GM13977 (cell line): ENCODE measurements at regions not wholly inside any gene's neighbourhood (a gene's known extent, or its start where the extent isn't known, plus 50 kb on each side); places are given as distances from the start of the nearest gene placed in this dataset.

ENCODE experiments used
- DNase-seq: peaks from one replicate; pipeline ENCODE4 v3.0.0; 2012; ENCODE audit warnings: low spot score
- in situ Hi-C: fragments of 300-500 bp; cut with MboI; formaldehyde crosslinking; loops from one replicate; pipeline ENCODE4 v1.12.0; 2022; ENCODE audit warnings: low sequenced_read_pairs, low pct_unique_long_range_greater_than_20kb, mixed read lengths, inconsistent platforms; ENCODE audit not compliant: unreplicated experiment
- TF ChIP-seq, protein P1 (sequence below): IDR thresholded peaks from 2 replicates; pipeline ENCODE4 v1.5.1; 2012; ENCODE audit warnings: mild to moderate bottlenecking, control low read depth; ENCODE audit not compliant: insufficient read depth; ENCODE audit errors: extremely low read depth, missing control alignments

DNA sequence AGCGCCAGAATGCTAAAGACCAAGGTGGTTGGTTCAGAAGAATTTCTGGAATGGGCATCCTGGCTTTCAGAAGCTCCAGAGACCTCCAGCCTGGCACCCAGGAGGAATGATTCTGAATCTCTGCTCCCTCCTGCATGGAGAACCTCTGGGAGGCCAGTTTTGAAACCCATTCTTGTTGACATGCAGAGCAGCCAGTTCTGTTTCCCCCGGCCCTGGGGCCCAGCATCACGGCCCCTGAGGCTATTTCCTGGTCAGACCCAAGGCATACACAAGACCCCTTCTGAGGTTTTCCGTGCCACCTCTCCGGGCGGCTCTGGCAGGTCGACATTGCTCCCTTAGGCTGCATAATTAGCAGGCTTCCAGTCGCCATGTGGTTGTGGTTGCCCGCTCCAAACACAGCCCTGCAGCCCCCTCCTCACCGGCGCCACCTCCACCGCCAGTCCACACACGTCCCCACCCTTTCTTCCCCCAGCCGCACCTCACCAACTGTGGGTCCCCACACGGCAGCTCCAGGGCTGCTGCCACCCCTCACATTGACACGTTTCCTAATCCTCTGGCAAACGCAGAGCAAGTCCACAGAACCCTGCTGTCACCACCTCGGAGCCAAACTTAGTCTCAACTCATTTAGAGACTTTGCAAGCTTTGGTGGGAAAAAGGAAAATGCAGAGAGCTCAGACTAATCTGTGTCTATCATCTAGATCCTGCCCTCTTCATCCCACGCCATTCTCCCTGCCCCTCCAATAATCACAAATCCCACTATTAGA, 367.1 kb downstream of the SOX9 start:
- in situ Hi-C loops: no loop called here
- TF ChIP-seq, protein P1, sequence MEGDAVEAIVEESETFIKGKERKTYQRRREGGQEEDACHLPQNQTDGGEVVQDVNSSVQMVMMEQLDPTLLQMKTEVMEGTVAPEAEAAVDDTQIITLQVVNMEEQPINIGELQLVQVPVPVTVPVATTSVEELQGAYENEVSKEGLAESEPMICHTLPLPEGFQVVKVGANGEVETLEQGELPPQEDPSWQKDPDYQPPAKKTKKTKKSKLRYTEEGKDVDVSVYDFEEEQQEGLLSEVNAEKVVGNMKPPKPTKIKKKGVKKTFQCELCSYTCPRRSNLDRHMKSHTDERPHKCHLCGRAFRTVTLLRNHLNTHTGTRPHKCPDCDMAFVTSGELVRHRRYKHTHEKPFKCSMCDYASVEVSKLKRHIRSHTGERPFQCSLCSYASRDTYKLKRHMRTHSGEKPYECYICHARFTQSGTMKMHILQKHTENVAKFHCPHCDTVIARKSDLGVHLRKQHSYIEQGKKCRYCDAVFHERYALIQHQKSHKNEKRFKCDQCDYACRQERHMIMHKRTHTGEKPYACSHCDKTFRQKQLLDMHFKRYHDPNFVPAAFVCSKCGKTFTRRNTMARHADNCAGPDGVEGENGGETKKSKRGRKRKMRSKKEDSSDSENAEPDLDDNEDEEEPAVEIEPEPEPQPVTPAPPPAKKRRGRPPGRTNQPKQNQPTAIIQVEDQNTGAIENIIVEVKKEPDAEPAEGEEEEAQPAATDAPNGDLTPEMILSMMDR: no peak
- no peak for DNase-seq

DNA sequence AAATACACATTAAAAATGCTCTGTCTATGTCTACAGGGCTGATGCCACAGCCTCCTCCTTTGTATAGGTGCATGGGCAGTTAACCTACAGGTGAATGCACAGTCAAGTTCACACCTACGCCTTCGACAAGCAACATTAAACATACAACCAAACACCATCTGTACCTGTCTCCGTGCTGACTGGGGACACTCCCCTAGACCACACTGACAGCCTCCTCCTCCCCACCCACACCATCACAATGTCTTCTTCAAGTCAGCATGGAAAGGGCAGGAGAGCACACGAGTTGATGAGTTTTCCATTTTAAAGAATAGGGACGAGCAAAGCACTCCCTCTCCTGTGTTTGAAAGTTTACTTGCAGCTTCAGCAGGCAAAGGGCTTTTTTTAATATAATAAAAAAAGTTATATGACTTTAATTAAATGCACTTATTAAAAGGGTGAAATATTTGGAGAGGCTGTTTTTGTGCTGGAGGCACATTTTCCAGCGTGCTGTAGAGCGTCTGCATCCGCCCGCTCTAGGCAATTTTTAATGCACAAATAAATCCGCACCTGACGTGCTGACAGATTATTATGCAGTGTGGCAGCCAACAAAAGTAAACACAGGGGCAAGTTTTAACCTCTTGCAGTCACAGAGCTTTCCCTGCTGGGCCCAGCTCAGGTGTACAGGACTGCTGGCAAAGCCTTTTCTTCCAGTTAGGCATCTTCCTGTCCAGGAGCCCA, 367.9 kb downstream of the SOX9 start:
- TF ChIP-seq, protein P1: no peak
- in situ Hi-C loops: no loop called here
- no peak for DNase-seq

DNA sequence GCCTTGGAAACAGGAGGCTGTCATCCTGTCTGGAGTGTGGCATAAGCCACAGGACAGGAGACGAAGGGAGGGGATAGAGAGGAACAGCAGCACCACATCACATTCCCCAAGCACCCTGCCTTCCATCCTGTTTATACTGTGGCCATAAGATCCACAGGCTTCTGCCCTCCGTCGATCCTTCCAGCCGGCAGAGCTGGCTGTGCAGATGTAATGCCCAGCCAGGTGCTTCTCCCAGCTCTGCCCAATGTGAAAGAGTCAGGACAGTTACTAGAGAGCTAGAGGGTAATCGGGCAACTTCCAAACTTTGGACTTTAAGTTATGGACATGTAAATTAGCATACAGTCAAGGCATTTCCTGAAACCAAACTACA, 368.4 kb downstream of the SOX9 start:
- TF ChIP-seq, protein P1: no peak
- DNase-seq: no peak
- in situ Hi-C loops: no loop called here

DNA sequence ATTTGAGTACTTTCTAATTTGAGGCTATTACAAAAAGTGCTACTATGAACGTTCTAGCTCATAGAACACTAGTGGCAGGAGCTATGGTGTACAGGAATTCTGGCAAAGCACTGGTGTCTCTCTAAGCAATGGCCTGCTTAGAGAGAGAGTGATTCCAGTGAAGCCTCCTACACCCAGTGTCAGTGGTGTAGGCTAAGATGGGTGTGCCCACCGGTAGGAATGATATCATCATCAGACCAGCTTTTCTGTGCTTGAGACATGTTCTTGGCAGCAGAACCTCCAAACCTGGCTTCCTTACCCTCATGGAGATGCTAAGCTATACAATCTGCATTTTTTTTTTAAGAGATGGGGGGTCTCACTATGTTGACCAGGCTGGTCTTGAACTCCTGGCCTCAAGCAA, 370.3 kb downstream of the SOX9 start:
- DNase-seq: no peak
- in situ Hi-C loops: no loop called here
- TF ChIP-seq, protein P1: no peak

DNA sequence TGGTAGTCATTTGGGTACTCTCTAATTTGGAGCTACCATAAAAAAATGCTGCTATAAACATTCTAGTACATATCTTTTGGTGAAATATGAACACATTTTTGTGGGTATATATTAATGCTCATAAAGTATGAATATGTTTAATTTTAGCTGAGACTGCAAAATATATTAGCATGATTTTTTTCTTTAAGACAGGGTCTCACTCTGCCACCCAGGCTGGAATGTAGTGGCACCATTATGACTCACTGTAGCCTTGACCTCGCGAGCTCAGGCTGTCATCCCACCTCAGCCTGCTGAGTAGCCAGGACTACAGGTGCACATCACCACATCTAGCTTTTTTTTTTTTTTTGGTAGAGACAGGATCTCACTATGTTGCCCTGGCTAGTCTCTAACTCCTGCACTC, 371.7 kb downstream of the SOX9 start:
- DNase-seq: no peak
- in situ Hi-C loops: no loop called here
- TF ChIP-seq, protein P1: no peak

DNA sequence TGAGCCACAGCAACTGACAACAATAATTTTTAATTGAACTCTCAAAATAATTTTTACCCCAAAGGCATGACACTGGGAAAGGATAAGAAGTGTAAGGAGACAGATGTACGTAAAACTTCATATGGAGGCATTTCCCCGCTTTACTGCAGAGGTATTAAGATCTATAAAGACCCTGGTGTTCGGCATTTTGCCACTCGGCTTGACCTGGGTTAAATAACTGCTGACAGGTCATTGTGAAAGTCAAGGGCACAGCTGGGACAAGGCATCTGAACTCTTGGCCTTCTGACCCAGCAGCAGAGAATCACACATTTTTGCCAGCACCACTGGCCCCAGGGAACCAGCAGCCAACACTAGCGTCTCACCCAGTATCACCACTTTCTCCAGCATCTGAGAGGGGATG, 372.1 kb downstream of the SOX9 start:
- in situ Hi-C loops: no loop called here
- TF ChIP-seq, protein P1: no peak
- no peak for DNase-seq
